ENCODE measurements at regions not wholly inside any gene's neighbourhood (a gene's known extent, or its start where the extent isn't known, plus 50 kb on each side); places are given as distances from the start of the nearest gene placed in this dataset.

DNA sequence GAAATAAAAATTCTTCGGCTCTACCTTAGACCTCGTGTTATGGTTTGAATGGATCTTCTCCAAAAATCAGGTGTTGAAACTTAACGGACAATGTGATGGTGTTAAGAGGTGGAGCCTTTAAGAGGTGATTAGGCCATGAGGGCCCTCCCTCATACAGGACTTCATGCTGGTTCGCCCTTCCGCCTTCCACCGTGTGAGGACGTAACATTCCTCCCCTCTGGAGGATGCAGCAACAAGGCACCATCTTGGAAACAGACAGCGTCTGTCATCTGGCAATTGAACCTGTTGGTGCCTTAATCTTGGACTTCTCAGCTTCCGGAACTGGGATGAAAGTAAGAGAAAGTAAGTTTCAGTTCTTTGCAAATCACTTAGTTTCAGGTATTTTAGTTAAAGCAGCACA, 126.3 kb upstream of the SPRED2 start:
- TF ChIP-seq, protein P1, sequence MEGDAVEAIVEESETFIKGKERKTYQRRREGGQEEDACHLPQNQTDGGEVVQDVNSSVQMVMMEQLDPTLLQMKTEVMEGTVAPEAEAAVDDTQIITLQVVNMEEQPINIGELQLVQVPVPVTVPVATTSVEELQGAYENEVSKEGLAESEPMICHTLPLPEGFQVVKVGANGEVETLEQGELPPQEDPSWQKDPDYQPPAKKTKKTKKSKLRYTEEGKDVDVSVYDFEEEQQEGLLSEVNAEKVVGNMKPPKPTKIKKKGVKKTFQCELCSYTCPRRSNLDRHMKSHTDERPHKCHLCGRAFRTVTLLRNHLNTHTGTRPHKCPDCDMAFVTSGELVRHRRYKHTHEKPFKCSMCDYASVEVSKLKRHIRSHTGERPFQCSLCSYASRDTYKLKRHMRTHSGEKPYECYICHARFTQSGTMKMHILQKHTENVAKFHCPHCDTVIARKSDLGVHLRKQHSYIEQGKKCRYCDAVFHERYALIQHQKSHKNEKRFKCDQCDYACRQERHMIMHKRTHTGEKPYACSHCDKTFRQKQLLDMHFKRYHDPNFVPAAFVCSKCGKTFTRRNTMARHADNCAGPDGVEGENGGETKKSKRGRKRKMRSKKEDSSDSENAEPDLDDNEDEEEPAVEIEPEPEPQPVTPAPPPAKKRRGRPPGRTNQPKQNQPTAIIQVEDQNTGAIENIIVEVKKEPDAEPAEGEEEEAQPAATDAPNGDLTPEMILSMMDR (IDR thresholded peaks at IDR 0.05; ENCODE audit: unreplicated experiment), result no peak
- ChIA-PET POLR2A (interaction anchor here (1.1 to 1.3 kb wide), 2 partner anchors 17 to 18 kb away, joined by 4 read pairs; no protein-coding TSS in a partner anchor), CTCF (interaction anchor here (1.4 kb wide), 1 partner anchor 15 kb away, joined by 3 read pairs; no protein-coding TSS in a partner anchor)
- H3K36me3 Mint-ChIP-seq (ENCODE audit: insufficient read depth, unreplicated experiment), result no peaks in the 10 kb centered on the region
- H3K4me3 Mint-ChIP-seq (ENCODE audit: unreplicated experiment), result no peak overlapping the region
- no peak for DNase-seq (ENCODE audit: unreplicated experiment)
- intact Hi-C loops (cut with micrococcal nuclease), result no loop called here
- H3K27ac Mint-ChIP-seq (ENCODE audit: low read depth, unreplicated experiment), result no peak overlapping the region
- H3K27me3 Mint-ChIP-seq (ENCODE audit: insufficient read depth, unreplicated experiment), result no peaks in the 10 kb centered on the region
- H3K9me3 Mint-ChIP-seq (ENCODE audit: unreplicated experiment), result no peaks in the 10 kb centered on the region
- BruUV-seq (replicated peaks), result no TSS peak
- H3K4me1 Mint-ChIP-seq (ENCODE audit: insufficient read depth, unreplicated experiment), result peaks cover 16% of the 10 kb centered on the region

DNA sequence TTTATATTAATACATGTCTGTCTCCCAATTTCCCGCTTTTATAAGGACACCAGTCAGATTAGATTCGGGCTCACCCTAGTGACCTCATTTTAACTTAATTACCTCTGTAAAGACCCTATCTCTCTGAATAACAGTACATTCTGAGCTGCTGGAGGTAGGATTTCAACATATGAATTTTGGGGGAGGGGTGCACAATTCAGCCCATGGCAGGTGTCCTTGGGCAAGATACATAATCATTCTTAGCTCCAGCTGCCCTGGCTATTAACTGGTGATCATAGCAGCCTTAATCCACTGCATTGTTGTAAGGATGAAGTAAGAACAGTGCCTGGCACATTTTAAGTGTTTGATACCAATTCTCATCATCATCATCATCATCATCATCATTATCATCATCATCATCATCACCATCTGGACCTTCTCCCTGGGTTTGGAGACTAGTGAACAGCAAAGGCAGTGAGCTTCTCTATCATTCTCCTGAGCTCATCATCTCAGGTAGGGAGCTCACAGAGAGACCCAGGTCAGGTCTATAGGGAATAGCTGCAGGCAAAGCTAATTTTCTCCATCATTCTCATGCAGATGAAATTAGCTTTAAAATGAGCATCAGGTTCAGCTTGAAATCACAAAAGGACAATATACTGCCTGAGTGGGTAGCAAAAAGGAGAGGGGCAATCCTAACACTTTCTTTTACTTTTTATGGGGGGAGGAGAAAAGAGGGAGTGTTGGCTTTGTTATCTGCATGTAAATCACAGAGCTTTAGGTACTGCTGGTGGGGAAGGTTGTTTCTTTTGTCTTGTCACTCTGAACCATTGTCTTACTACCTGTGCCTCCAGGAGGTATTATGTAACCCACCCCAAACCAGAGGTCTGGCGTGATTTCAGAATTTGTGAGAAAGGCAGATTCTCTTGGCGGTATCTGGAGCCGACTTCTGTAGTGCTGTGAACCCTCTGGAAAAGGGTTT, 125.5 kb upstream of the SPRED2 start:
- ChIA-PET CTCF (interaction anchor here (0.6 to 2.0 kb wide), 5 partner anchors 9 to 293 kb away, joined by 3 to 7 read pairs (median 3); no protein-coding TSS in a partner anchor), POLR2A (interaction anchor here (1.1 to 1.3 kb wide), 2 partner anchors 16 to 17 kb away, joined by 4 read pairs; no protein-coding TSS in a partner anchor)
- TF ChIP-seq, protein P1 (IDR thresholded peaks at IDR 0.05; ENCODE audit: unreplicated experiment), result no peak
- no TSS peak for BruUV-seq (replicated peaks)
- no peak for DNase-seq (ENCODE audit: unreplicated experiment)
- no peak overlapping the region for H3K27ac Mint-ChIP-seq (ENCODE audit: low read depth, unreplicated experiment)
- intact Hi-C loops (cut with micrococcal nuclease), result no loop called here
- H3K9me3 Mint-ChIP-seq (ENCODE audit: unreplicated experiment), result no peaks in the 10 kb centered on the region
- H3K4me1 Mint-ChIP-seq (ENCODE audit: insufficient read depth, unreplicated experiment), result peaks cover 22% of the 10 kb centered on the region
- H3K27me3 Mint-ChIP-seq (ENCODE audit: insufficient read depth, unreplicated experiment), result no peaks in the 10 kb centered on the region
- H3K36me3 Mint-ChIP-seq (ENCODE audit: insufficient read depth, unreplicated experiment), result no peaks in the 10 kb centered on the region
- no peak overlapping the region for H3K4me3 Mint-ChIP-seq (ENCODE audit: unreplicated experiment)

DNA sequence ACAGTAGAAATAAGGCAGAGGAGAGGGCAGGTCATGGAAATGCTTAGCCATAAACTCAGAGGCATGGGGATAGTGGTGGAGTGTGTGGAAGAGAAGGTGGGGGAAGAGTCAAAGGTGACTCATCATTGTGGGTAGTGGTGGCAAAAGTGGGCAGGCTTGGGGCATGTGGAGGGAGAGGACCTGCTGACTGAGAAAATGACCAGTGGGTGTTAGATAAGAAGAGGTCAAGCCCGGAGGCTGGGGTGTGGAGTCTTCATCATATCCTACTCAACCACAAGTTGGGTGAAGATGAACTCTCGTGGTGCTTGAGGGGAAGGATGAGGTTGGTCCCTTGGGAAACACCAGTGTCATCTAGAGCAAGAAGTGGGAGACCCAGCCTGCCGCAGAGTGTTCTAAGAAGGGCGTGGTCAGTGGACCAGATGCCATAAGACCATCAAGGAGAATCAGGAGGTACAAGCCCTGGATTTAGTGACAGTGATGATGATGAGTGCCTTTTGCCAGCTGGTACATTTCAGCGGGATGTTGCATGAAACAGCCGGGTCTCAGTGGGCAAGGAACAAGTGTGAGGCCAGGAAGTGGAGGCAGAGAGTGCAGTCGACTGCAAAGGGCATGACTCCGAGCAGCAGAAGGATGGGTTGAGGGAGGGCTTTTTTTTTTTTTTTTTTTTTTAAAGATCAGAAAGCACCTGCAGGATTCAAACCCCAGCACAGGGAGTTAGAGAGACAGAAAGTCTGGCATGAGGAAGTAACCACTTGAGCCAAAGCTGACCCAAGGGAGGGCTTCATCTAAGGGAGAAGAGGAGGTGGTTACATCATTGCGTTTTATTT, 122.6 kb upstream of the SPRED2 start:
- CTCF ChIA-PET, result interaction anchor here (0.6 to 2.1 kb wide), 6 partner anchors 14 to 278 kb away, joined by 3 to 5 read pairs (median 3); no protein-coding TSS in a partner anchor

More for the DNA sequence above, 122.6 kb upstream of the SPRED2 start:
- Mint-ChIP-seq H3K9me3 (ENCODE audit: unreplicated experiment) (no peaks in the 10 kb centered on the region), H3K4me1 (ENCODE audit: insufficient read depth, unreplicated experiment) (peaks cover 22% of the 10 kb centered on the region), H3K27ac (ENCODE audit: low read depth, unreplicated experiment) (no peak overlapping the region), H3K36me3 (ENCODE audit: insufficient read depth, unreplicated experiment) (no peaks in the 10 kb centered on the region), H3K27me3 (ENCODE audit: insufficient read depth, unreplicated experiment) (no peaks in the 10 kb centered on the region), H3K4me3 (ENCODE audit: unreplicated experiment) (no peak overlapping the region)
- DNase-seq (ENCODE audit: unreplicated experiment), result no peak
- POLR2A ChIA-PET, result interaction anchor here (0.6 to 1.3 kb wide), 3 partner anchors 10 to 235 kb away, joined by 3 to 5 read pairs (median 3); no protein-coding TSS in a partner anchor
- TF ChIP-seq, protein P1 (IDR thresholded peaks at IDR 0.05; ENCODE audit: unreplicated experiment), result no peak
- intact Hi-C loops (cut with micrococcal nuclease), result loop anchor here (5.0 kb wide), 1 partner anchor 103 kb away; no protein-coding TSS in a partner anchor
- no TSS peak for BruUV-seq (replicated peaks)

Measured in MCF 10A (cell line).